ENCODE measurements at regions not wholly inside any gene's neighbourhood (a gene's known extent, or its start where the extent isn't known, plus 50 kb on each side); places are given as distances from the start of the nearest gene placed in this dataset.

GRCh38 chr1:239800861-239801260, 290.8 kb upstream of the FMN2 start:
- Histone ChIP-seq H3K4ac (replicated peaks; ENCODE audit: insufficient read length, low read depth, low read length) (no peak overlapping the region), H2BK120ac (replicated peaks; ENCODE audit: low read depth, low read length) (no peak overlapping the region), H3K27me3 (replicated peaks in 1 of 4; ENCODE audit: control insufficient read depth in 3 of 4, extremely low read depth in 1 of 4, insufficient read depth in 3 of 4, low read length in 3 of 4) (no peaks in the 10 kb centered on the region), H3K4me1 (replicated peaks in 1 of 4; ENCODE audit: control insufficient read depth in 3 of 4, insufficient read depth in 4 of 4, low read length in 3 of 4) (no peaks in the 10 kb centered on the region), H3K4me2 (ENCODE audit: insufficient read depth in 1 of 2, low read depth in 2 of 2, low read length in 2 of 2) (no peak overlapping the region), H3K23ac (ENCODE audit: insufficient read length) (no peak overlapping the region), H2AFZ (ENCODE audit: low read length) (no peak overlapping the region), H2BK5ac (ENCODE audit: low read depth, low read length) (no peak overlapping the region), H2BK12ac (ENCODE audit: low read depth, low read length) (no peak overlapping the region), H2BK20ac (ENCODE audit: low read length) (no peak overlapping the region), H4K20me1 (replicated peaks in 1 of 2; ENCODE audit: control insufficient read depth in 1 of 2, insufficient read depth in 2 of 2, low read length in 2 of 2) (no peaks in the 10 kb centered on the region), H3K79me2 (ENCODE audit: control insufficient read depth in 1 of 2, insufficient read depth in 2 of 2, low read length in 2 of 2) (no peaks in the 10 kb centered on the region), H3K9me3 (ENCODE audit: insufficient read depth in 2 of 2, low read depth in 1 of 2, low read length in 1 of 2) (no peaks in the 10 kb centered on the region), H3K14ac (ENCODE audit: insufficient read length) (no peak overlapping the region), H3K79me1 (ENCODE audit: low read depth, low read length) (no peaks in the 10 kb centered on the region), H3K18ac (ENCODE audit: extremely low read depth, low read length) (no peak overlapping the region), H3K56ac (replicated peaks; ENCODE audit: insufficient read length, low read depth, low read length) (no peak overlapping the region), H4K91ac (replicated peaks; ENCODE audit: insufficient read length, low read length) (no peak overlapping the region), H4K8ac (ENCODE audit: extremely low read depth, insufficient read depth, low read length) (no peak overlapping the region), H2BK15ac (ENCODE audit: low read length) (no peak overlapping the region), H4K5ac (ENCODE audit: insufficient read length, low read depth, low read length) (no peak overlapping the region), H3K23me2 (ENCODE audit: low read depth, low read length) (no peaks in the 10 kb centered on the region), H3K36me3 (ENCODE audit: control insufficient read depth in 2 of 4, insufficient read depth in 4 of 4, low read length in 3 of 4) (no peaks in the 10 kb centered on the region), H3K27ac (ENCODE audit: low read depth, low read length) (no peak overlapping the region), H3K9ac (replicated peaks in 1 of 4; ENCODE audit: extremely low read depth in 1 of 4, low read depth in 3 of 4, low read length in 3 of 4) (no peak overlapping the region), H3K4me3 (ENCODE audit: extremely low read depth in 1 of 4, insufficient read depth in 2 of 4, low read depth in 3 of 4, low read length in 4 of 4) (no peak overlapping the region), H2AK5ac (ENCODE audit: low read depth, low read length) (no peak overlapping the region)
- ChIA-PET POLR2A (ENCODE audit: partially characterized antibody) (no interaction called here), CTCF (ENCODE audit: partially characterized antibody) (interaction anchor here (0.8 to 6.4 kb wide), 7 partner anchors 9 to 273 kb away, joined by 3 to 71 read pairs (median 3); no protein-coding TSS in a partner anchor)
- DNase-seq (ENCODE audit: low read depth in 1 of 2, low spot score in 2 of 2) (no peak), FAIRE-seq (no peak)
- 98% methylated on average over 3 of the region's 3 CpGs; no CpG with 5 or more reads in 1 of the 2 experiments for WGBS, 2 experiments (ENCODE audit: extremely low coverage in 1 of 2, insufficient coverage in 1 of 2, insufficient read length in 1 of 2, insufficient replicate concordance in 2 of 2, low coverage in 1 of 2, low lambda C conversion rate in 2 of 2, missing lambda C conversion rate in 1 of 2)
- TF ChIP-seq POLR2AphosphoS5 (IDR thresholded peaks at IDR 0.05; ENCODE audit: low read depth, low read length) (no peak), JUND (IDR thresholded peaks at IDR 0.05; ENCODE audit: low read length) (no peak), ASH2L (IDR thresholded peaks at IDR 0.05; ENCODE audit: low read length) (no peak), SIX5 (IDR thresholded peaks at IDR 0.05; ENCODE audit: low read depth, low read length) (no peak), EZH2 (IDR thresholded peaks at IDR 0.05; ENCODE audit: low read depth, low read length, severe bottlenecking) (no peak), CHD1 (IDR thresholded peaks at IDR 0.05; ENCODE audit: low read depth, low read length) (no peak), CREB1 (IDR thresholded peaks at IDR 0.05) (no peak), SRF (IDR thresholded peaks at IDR 0.05; ENCODE audit: low read depth, low read length) (no peak), HDAC6 (IDR thresholded peaks at IDR 0.05; ENCODE audit: low read depth, low read length) (no peak), POLR2A (IDR thresholded peaks at IDR 0.05; ENCODE audit: control extremely low read depth in 1 of 2, low read depth in 2 of 2, low read length in 2 of 2) (no peak), KDM1A (IDR thresholded peaks at IDR 0.05; ENCODE audit: borderline replicate concordance, low read length) (no peak), KDM5A (IDR thresholded peaks at IDR 0.05; ENCODE audit: low read length) (no peak), RNF2 (IDR thresholded peaks at IDR 0.05; ENCODE audit: borderline replicate concordance, low read depth, low read length, missing control alignments, poor library complexity, severe bottlenecking) (no peak)

Measured in H1 (cell line).